ENCODE measurements at regions not wholly inside any gene's neighbourhood (a gene's known extent, or its start where the extent isn't known, plus 50 kb on each side); places are given as distances from the start of the nearest gene placed in this dataset.
"Not testable (repeated sequence)": the region's sequence is repeated elsewhere in the genome, so short reads cannot be mapped to it uniquely, and the experiment has no call there.

DNA sequence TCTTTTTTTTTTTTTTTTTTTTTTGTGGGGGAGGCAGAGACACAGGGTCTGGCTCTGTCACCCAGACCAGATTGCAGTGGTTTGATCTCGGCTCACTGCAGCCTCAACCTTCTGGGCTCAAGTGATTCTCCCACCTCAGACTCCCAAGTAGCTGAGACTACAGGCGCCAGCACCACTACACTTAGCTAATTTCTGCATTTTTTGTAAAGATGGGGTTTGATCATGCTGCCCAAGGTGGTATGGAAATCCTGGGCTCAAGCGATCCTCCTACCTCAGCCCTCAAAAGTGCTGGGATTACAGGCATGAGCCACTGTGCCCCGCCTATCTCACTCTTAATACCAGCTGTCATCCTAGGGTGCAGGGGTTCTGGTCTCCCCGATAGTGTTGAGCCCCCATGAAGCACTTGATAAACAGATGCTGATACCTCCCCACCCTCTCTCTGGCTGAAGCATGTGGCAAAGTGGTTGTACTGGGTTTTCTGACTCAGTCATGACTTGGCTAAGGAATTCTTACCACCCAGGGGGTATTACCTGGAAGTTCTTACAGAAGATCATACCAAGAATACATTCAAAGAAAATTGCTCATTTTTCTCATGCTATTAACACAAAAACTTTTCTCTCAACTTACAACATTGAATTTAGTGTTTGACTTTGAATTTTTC lies 110.2 kb upstream of the DAPK1 start:
- no peak for ATAC-seq
- FAIRE-seq, result no peak
- no peaks in the 10 kb centered on the region for H3K9me3 ChIP-seq
- DNase-seq, result no peak
- H3K36me3 ChIP-seq, result no peaks in the 10 kb centered on the region
- TF ChIP-seq, protein P1, sequence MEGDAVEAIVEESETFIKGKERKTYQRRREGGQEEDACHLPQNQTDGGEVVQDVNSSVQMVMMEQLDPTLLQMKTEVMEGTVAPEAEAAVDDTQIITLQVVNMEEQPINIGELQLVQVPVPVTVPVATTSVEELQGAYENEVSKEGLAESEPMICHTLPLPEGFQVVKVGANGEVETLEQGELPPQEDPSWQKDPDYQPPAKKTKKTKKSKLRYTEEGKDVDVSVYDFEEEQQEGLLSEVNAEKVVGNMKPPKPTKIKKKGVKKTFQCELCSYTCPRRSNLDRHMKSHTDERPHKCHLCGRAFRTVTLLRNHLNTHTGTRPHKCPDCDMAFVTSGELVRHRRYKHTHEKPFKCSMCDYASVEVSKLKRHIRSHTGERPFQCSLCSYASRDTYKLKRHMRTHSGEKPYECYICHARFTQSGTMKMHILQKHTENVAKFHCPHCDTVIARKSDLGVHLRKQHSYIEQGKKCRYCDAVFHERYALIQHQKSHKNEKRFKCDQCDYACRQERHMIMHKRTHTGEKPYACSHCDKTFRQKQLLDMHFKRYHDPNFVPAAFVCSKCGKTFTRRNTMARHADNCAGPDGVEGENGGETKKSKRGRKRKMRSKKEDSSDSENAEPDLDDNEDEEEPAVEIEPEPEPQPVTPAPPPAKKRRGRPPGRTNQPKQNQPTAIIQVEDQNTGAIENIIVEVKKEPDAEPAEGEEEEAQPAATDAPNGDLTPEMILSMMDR (IDR thresholded peaks at IDR 0.05), result no peak
- WGBS, 2 donors, result 90 to 93% methylated on average over 5 of the region's 5 CpGs
- no peak overlapping the region for H3K4me3 ChIP-seq
- no peak overlapping the region for H3K27ac ChIP-seq
- intact Hi-C loops (cut with DNase I), result no loop called here
- peaks cover 6 to 19% (median 10%) of the 10 kb centered on the region in 3 donors for H3K4me1 ChIP-seq
- no peaks in the 10 kb centered on the region for H3K27me3 ChIP-seq

- H3K27me3 ChIP-seq; H3K9me3 ChIP-seq; ATAC-seq; FAIRE-seq; H3K36me3 ChIP-seq; H3K4me3 ChIP-seq; H3K27ac ChIP-seq; DNase-seq; intact Hi-C loops (cut with DNase I): not testable (repeated sequence)
- WGBS, 2 donors, result 96 to 99% methylated on average over 8 of the region's 8 CpGs
- peaks cover 6 to 19% (median 10%) of the 10 kb centered on the region in 3 donors for H3K4me1 ChIP-seq
These were observed 109.0 kb upstream of the DAPK1 start for GRCh38 chr9:87388708-87389107.

GRCh38 chr9:87389936-87390335 lies 107.7 kb upstream of the DAPK1 start:
- H3K4me1 ChIP-seq, result peaks cover 4 to 21% (median 6%) of the 10 kb centered on the region in 3 donors
- no peaks in the 10 kb centered on the region for H3K36me3 ChIP-seq
- no peak overlapping the region for H3K4me3 ChIP-seq
- ATAC-seq, result no peak
- H3K27me3 ChIP-seq, result no peaks in the 10 kb centered on the region
- no peak overlapping the region for H3K27ac ChIP-seq
- FAIRE-seq, result no peak
- 89 to 93% methylated on average over 3 of the region's 3 CpGs for WGBS, 2 donors
- H3K9me3 ChIP-seq, result no peaks in the 10 kb centered on the region
- TF ChIP-seq, protein P1 (IDR thresholded peaks at IDR 0.05), result no peak
- DNase-seq, result no peak
- intact Hi-C loops (cut with DNase I), result loop anchor here in 1 of 3 donors (5.0 kb wide), 1 partner anchor 53 kb away; no protein-coding TSS in a partner anchor

GRCh38 chr9:87390361-87390760 lies 107.3 kb upstream of the DAPK1 start:
- Histone ChIP-seq H3K9me3 (no peaks in the 10 kb centered on the region), H3K4me3 (no peak overlapping the region), H3K36me3 (no peaks in the 10 kb centered on the region), H3K4me1 (peaks cover 8 to 25% (median 9%) of the 10 kb centered on the region in 3 donors), H3K27me3 (no peaks in the 10 kb centered on the region), H3K27ac (no peak overlapping the region)
- FAIRE-seq (no peak), DNase-seq (no peak), ATAC-seq (no peak)
- TF ChIP-seq, protein P1 (IDR thresholded peaks at IDR 0.05), result no peak
- WGBS, 2 donors, result 73 to 100% methylated on average over 2 of the region's 2 CpGs
- intact Hi-C loops (cut with DNase I), result loop anchor here in 1 of 3 donors (5.0 kb wide), 1 partner anchor 53 kb away; no protein-coding TSS in a partner anchor

DNA sequence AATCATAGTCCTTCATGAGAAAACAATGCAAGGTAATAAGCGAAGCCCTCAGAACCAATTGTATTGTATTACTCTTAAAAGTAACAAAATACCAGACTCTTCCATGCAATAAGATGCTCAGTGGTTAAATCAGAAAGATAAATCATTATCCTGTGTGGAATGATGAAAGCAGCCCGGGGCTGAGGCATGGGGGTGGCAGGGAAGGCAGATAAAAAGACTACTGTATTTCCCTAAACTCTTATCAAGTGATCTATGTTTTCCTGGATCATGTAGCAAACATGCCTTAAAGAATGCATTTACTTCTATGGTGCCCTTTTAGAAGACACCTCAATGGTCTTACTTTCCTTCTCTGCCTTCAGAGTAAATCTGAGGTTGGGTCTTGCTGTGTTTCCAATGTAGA lies 105.6 kb upstream of the DAPK1 start:
- Histone ChIP-seq H3K27me3 (no peaks in the 10 kb centered on the region), H3K9me3 (no peaks in the 10 kb centered on the region), H3K4me3 (no peak overlapping the region), H3K36me3 (no peaks in the 10 kb centered on the region), H3K4me1 (peaks cover 9 to 27% (median 19%) of the 10 kb centered on the region in 3 donors), H3K27ac (no peak overlapping the region)
- ATAC-seq (no peak), DNase-seq (no peak), FAIRE-seq (no peak)
- 79 to 84% methylated on average over 2 of the region's 2 CpGs for WGBS, 2 donors
- TF ChIP-seq, protein P1 (IDR thresholded peaks at IDR 0.05), result no peak
- intact Hi-C loops (cut with DNase I), result loop anchor here in 1 of 3 donors (5.0 kb wide), 1 partner anchor 55 kb away; no protein-coding TSS in a partner anchor

Measured in pancreas (tissue), 10 donors.